ENCODE measurements at regions not wholly inside any gene's neighbourhood (a gene's known extent, or its start where the extent isn't known, plus 50 kb on each side); places are given as distances from the start of the nearest gene placed in this dataset.

DNA sequence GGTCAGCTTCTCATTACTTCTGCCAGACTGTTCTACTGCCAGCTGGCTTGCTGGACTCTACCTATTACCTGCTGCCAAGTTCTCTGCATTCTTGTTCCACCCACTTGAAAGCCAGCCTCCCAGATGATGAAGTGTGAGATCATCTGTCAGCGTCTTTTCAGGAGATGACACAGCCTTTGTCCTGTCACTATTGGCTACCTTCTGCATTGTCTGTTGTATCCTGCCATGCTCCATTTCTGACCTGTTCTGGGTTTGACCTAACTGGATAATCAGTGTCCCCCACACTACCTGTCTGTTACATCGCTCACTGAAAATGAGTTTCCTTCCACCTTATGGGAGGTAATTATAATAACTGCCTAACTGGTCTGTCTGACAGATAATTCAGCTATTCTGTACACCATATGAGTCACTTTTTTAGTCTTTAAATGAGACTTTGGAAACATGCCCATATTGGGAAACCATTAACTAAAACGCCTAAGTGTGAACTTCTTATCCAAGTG is 520.6 kb downstream of the METTL4 start:
- ChIA-PET POLR2A (no interaction called here), CTCF (no interaction called here)
- no peaks in the 10 kb centered on the region for H3K36me3 ChIP-seq (ENCODE audit: control insufficient read depth, insufficient read depth, low read length)
- no peak for DNase-seq (ENCODE audit: low read depth)
- TF ChIP-seq, protein P1, sequence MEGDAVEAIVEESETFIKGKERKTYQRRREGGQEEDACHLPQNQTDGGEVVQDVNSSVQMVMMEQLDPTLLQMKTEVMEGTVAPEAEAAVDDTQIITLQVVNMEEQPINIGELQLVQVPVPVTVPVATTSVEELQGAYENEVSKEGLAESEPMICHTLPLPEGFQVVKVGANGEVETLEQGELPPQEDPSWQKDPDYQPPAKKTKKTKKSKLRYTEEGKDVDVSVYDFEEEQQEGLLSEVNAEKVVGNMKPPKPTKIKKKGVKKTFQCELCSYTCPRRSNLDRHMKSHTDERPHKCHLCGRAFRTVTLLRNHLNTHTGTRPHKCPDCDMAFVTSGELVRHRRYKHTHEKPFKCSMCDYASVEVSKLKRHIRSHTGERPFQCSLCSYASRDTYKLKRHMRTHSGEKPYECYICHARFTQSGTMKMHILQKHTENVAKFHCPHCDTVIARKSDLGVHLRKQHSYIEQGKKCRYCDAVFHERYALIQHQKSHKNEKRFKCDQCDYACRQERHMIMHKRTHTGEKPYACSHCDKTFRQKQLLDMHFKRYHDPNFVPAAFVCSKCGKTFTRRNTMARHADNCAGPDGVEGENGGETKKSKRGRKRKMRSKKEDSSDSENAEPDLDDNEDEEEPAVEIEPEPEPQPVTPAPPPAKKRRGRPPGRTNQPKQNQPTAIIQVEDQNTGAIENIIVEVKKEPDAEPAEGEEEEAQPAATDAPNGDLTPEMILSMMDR (IDR thresholded peaks at IDR 0.05; ENCODE audit: insufficient read depth, low read depth, low read length), result no peak
- H3K4me3 ChIP-seq (ENCODE audit: low read depth, low read length), result no peak overlapping the region
- H3K27me3 ChIP-seq (ENCODE audit: control insufficient read depth, insufficient read depth, low read length), result no peaks in the 10 kb centered on the region

DNA sequence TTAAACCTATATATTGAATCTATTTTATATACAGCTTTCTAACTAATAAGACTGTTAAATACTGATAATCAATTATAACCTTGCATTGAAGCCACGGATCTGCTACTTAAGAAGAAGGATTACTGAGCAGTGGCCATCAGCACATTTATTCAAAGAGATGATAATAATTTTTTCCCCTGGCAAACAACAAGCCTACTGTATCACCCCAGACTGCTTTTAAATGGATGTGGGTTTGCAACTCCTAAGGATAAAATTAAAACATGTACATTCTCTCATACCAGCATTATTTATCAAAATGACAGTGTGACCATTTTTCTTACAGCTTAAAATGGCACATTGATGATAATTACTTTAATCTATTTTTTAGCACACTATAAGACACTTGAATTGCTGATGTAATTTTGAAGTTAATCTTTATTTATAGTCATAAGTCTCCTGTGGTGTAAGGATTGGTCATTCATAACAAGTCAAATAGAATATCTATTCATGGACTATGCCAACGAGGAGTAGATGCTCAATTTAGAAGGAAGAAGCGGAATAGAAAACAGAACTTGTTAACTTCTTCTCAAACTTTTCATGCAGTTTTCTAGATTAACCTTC is 517.7 kb downstream of the METTL4 start:
- H3K27me3 ChIP-seq (ENCODE audit: control insufficient read depth, insufficient read depth, low read length), result no peaks in the 10 kb centered on the region
- POLR2A ChIA-PET, result no interaction called here
- no peak for DNase-seq (ENCODE audit: low read depth)
- CTCF ChIA-PET, result no interaction called here
- H3K36me3 ChIP-seq (ENCODE audit: control insufficient read depth, insufficient read depth, low read length), result no peaks in the 10 kb centered on the region
- TF ChIP-seq, protein P1 (IDR thresholded peaks at IDR 0.05; ENCODE audit: insufficient read depth, low read depth, low read length), result no peak
- H3K4me3 ChIP-seq (ENCODE audit: low read depth, low read length), result no peak overlapping the region

GRCh38 chr18:2059336-2059735 is 512.0 kb downstream of the METTL4 start:
- ChIA-PET CTCF (no interaction called here), POLR2A (no interaction called here)

GRCh38 chr18:2060086-2060485 is 511.2 kb downstream of the METTL4 start:
- H3K36me3 ChIP-seq (ENCODE audit: control insufficient read depth, insufficient read depth, low read length), result no peaks in the 10 kb centered on the region
- no peak for DNase-seq (ENCODE audit: low read depth)
- H3K27me3 ChIP-seq (ENCODE audit: control insufficient read depth, insufficient read depth, low read length), result no peaks in the 10 kb centered on the region
- no peak overlapping the region for H3K4me3 ChIP-seq (ENCODE audit: low read depth, low read length)
- CTCF ChIA-PET, result interaction anchor here (1.5 kb wide), 1 partner anchor 482 kb away, joined by 4 read pairs; no protein-coding TSS in a partner anchor
- TF ChIP-seq, protein P1 (IDR thresholded peaks at IDR 0.05; ENCODE audit: insufficient read depth, low read depth, low read length), result no peak
- POLR2A ChIA-PET, result no interaction called here

More at GRCh38 chr18:2059336-2059735, 512.0 kb downstream of the METTL4 start:
- TF ChIP-seq, protein P1 (IDR thresholded peaks at IDR 0.05; ENCODE audit: insufficient read depth, low read depth, low read length), result no peak
- H3K36me3 ChIP-seq (ENCODE audit: control insufficient read depth, insufficient read depth, low read length), result no peaks in the 10 kb centered on the region
- H3K4me3 ChIP-seq (ENCODE audit: low read depth, low read length), result no peak overlapping the region
- no peak for DNase-seq (ENCODE audit: low read depth)
- H3K27me3 ChIP-seq (ENCODE audit: control insufficient read depth, insufficient read depth, low read length), result no peaks in the 10 kb centered on the region

- Histone ChIP-seq H3K36me3 (ENCODE audit: control insufficient read depth, insufficient read depth, low read length) (no peaks in the 10 kb centered on the region), H3K27me3 (ENCODE audit: control insufficient read depth, insufficient read depth, low read length) (no peaks in the 10 kb centered on the region), H3K4me3 (ENCODE audit: low read depth, low read length) (no peak overlapping the region)
- POLR2A ChIA-PET, result no interaction called here
- TF ChIP-seq, protein P1 (IDR thresholded peaks at IDR 0.05; ENCODE audit: insufficient read depth, low read depth, low read length), result no peak
- CTCF ChIA-PET, result interaction anchor here (0.7 kb wide), 1 partner anchor 1953 kb away, joined by 3 read pairs; no protein-coding TSS in a partner anchor
- no peak for DNase-seq (ENCODE audit: low read depth)
Observed at GRCh38 chr18:2070631-2071030, 500.7 kb downstream of the METTL4 start.

All from BJ (cell line).